ENCODE measurements at regions not wholly inside any gene's neighbourhood (a gene's known extent, or its start where the extent isn't known, plus 50 kb on each side); places are given as distances from the start of the nearest gene placed in this dataset.

DNA sequence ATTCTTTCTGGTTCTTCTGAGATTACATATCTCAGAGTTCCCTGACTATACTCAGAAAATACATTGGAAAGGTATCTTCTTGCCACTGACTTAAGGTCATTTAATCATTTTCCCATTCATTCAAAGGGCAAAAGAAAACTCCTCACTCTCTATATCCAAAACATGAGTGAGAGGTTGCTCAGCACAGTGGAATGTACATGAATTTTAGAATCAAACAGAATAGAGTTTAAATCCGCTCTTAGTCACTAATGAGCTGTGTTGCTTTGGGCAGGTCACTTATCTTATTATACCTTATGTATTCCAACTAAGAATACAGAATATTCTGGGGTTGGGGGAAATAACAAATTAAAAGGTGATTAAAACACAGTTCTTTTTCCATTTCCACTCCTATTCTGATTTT, 452.6 kb upstream of the KLF12 start:
- WGBS (ENCODE audit: low lambda C conversion rate, missing lambda C conversion rate) = 93% methylated on average over 1 of the region's 1 CpG
- H3K79me2 ChIP-seq = no peaks in the 10 kb centered on the region
- TF ChIP-seq, protein P1, sequence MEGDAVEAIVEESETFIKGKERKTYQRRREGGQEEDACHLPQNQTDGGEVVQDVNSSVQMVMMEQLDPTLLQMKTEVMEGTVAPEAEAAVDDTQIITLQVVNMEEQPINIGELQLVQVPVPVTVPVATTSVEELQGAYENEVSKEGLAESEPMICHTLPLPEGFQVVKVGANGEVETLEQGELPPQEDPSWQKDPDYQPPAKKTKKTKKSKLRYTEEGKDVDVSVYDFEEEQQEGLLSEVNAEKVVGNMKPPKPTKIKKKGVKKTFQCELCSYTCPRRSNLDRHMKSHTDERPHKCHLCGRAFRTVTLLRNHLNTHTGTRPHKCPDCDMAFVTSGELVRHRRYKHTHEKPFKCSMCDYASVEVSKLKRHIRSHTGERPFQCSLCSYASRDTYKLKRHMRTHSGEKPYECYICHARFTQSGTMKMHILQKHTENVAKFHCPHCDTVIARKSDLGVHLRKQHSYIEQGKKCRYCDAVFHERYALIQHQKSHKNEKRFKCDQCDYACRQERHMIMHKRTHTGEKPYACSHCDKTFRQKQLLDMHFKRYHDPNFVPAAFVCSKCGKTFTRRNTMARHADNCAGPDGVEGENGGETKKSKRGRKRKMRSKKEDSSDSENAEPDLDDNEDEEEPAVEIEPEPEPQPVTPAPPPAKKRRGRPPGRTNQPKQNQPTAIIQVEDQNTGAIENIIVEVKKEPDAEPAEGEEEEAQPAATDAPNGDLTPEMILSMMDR (IDR thresholded peaks at IDR 0.05; ENCODE audit: poor library complexity) = no peak
- TF ChIP-seq EZH2phosphoT487 (IDR thresholded peaks at IDR 0.05; ENCODE audit: low read depth, severe bottlenecking, unreplicated experiment) (no peak), EZH2 (IDR thresholded peaks at IDR 0.05; ENCODE audit: borderline replicate concordance) (no peak)

DNA sequence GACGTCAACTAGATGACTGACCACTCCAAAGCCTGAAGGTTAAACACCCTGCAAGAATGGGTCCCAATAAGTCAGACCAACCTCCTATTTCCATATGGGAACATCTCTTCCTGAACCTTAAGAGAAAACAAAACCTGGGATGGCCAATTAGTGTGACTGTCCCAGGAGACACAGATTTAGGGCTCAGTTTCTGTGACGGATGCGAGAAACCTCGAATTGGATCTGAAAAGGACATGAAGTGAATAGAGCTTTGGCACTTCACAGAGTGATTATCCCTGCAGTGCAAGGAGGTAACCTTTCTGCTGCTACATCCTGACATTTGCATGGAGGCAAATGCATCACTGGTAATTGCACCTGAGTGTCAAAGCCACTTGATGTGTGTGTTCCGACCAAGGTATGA, 442.2 kb upstream of the KLF12 start:
- no peaks in the 10 kb centered on the region for H3K79me2 ChIP-seq
- 70% methylated on average over 5 of the region's 5 CpGs for WGBS (ENCODE audit: low lambda C conversion rate, missing lambda C conversion rate)

More for the DNA sequence above, 452.6 kb upstream of the KLF12 start:
- Histone ChIP-seq H3K9me3 (ENCODE audit: low read depth) (no peaks in the 10 kb centered on the region), H3K27ac (no peak overlapping the region), H3K27me3 (no peaks in the 10 kb centered on the region), H3K9me2 (replicated peaks; ENCODE audit: insufficient read depth) (no peaks in the 10 kb centered on the region), H3K4me3 (no peak overlapping the region), H3K36me3 (replicated peaks; ENCODE audit: insufficient read depth, low read depth) (no peaks in the 10 kb centered on the region), H3K4me2 (no peak overlapping the region), H2AFZ (no peak overlapping the region), H3K4me1 (ENCODE audit: insufficient read depth) (no peaks in the 10 kb centered on the region), H4K20me1 (ENCODE audit: insufficient read depth, poor library complexity, severe bottlenecking) (no peaks in the 10 kb centered on the region)
- no peak for DNase-seq (ENCODE audit: low spot score)

DNA sequence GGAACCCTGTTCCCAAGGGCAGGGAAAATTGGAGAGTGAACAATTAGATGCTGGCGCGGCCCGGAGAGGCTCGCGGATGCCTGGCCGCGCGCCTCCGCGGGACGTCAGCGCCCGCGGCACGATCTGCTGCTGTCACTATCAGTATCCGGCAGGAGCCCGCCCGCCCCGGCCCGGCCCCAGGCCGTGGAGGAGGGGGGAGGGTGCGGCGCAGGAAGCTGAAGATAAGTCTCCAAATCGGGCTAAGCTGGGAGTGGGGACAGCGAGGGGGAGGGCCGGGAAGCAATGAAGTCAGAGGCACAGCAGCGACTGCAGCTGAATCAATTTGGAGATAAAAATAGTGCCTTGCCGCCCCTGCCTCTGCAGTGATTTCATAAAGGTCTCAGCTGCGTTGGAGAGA, 441.5 kb upstream of the KLF12 start:
- no peaks in the 10 kb centered on the region for H3K36me3 ChIP-seq (replicated peaks; ENCODE audit: insufficient read depth, low read depth)
- DNase-seq (ENCODE audit: low spot score) = peak; percentile 69
- H3K27me3 ChIP-seq = no peaks in the 10 kb centered on the region
- WGBS (ENCODE audit: low lambda C conversion rate, missing lambda C conversion rate) = 2% methylated on average over 27 of the region's 29 CpGs
- H3K9me3 ChIP-seq (ENCODE audit: low read depth) = no peaks in the 10 kb centered on the region
- H3K4me1 ChIP-seq (ENCODE audit: insufficient read depth) = no peaks in the 10 kb centered on the region
- peak overlapping the region; percentile 82 for H3K4me2 ChIP-seq
- peak overlapping the region; percentile 47 for H2AFZ ChIP-seq
- H3K4me3 ChIP-seq = peak overlapping the region; percentile 30
- no peaks in the 10 kb centered on the region for H3K79me2 ChIP-seq
- H3K27ac ChIP-seq = no peak overlapping the region
- no peaks in the 10 kb centered on the region for H3K9me2 ChIP-seq (replicated peaks; ENCODE audit: insufficient read depth)
- H4K20me1 ChIP-seq (ENCODE audit: insufficient read depth, poor library complexity, severe bottlenecking) = no peaks in the 10 kb centered on the region
- no peak for TF ChIP-seq EZH2 (IDR thresholded peaks at IDR 0.05; ENCODE audit: borderline replicate concordance)
- no peak for TF ChIP-seq EZH2phosphoT487 (IDR thresholded peaks at IDR 0.05; ENCODE audit: low read depth, severe bottlenecking, unreplicated experiment)
- TF ChIP-seq, protein P1 (IDR thresholded peaks at IDR 0.05; ENCODE audit: poor library complexity) = no peak

More for the DNA sequence above, 442.2 kb upstream of the KLF12 start:
- Histone ChIP-seq H4K20me1 (ENCODE audit: insufficient read depth, poor library complexity, severe bottlenecking) (no peaks in the 10 kb centered on the region), H3K4me1 (ENCODE audit: insufficient read depth) (no peaks in the 10 kb centered on the region), H3K36me3 (replicated peaks; ENCODE audit: insufficient read depth, low read depth) (no peaks in the 10 kb centered on the region), H3K9me3 (ENCODE audit: low read depth) (no peaks in the 10 kb centered on the region), H3K4me2 (peak overlapping the region; percentile 82), H3K4me3 (no peak overlapping the region), H2AFZ (no peak overlapping the region), H3K9me2 (replicated peaks; ENCODE audit: insufficient read depth) (no peaks in the 10 kb centered on the region), H3K27ac (no peak overlapping the region), H3K27me3 (no peaks in the 10 kb centered on the region)
- no peak for DNase-seq (ENCODE audit: low spot score)
- TF ChIP-seq EZH2phosphoT487 (IDR thresholded peaks at IDR 0.05; ENCODE audit: low read depth, severe bottlenecking, unreplicated experiment) (no peak), EZH2 (IDR thresholded peaks at IDR 0.05; ENCODE audit: borderline replicate concordance) (no peak)
- TF ChIP-seq, protein P1 (IDR thresholded peaks at IDR 0.05; ENCODE audit: poor library complexity) = no peak
